HepG2 (cell line): ENCODE measurements at regions not wholly inside any gene's neighbourhood (a gene's known extent, or its start where the extent isn't known, plus 50 kb on each side); places are given as distances from the start of the nearest gene placed in this dataset.

ENCODE experiments used
- DNMT1 ChIP-seq: sonication (generic); formaldehyde crosslinking; IDR thresholded peaks from 2 replicates; pipeline ENCODE4 v1.5.1; 2020; ENCODE audit warnings: mild to moderate bottlenecking, missing genetic modification reagents
- FOXP4 ChIP-seq: sonication (generic); formaldehyde crosslinking; IDR thresholded peaks from 2 replicates; pipeline ENCODE4 v1.4.0; 2020; ENCODE audit warnings: missing genetic modification reagents
- GPBP1L1 ChIP-seq: sonication (generic); formaldehyde crosslinking; IDR thresholded peaks from 2 replicates; pipeline ENCODE4 v1.5.0; 2020; ENCODE audit warnings: mild to moderate bottlenecking, missing genetic modification reagents
- HNRNPL ChIP-seq: fragments of 200-400 bp; formaldehyde crosslinking; IDR thresholded peaks from 2 replicates; pipeline ENCODE4 v1.6.1; 2017; ENCODE audit warnings: mild to moderate bottlenecking, low read depth, low read length
- LCORL ChIP-seq, 2 experiments: fragments of 450-650 bp in 1 of 2; sonication (generic) in 1 of 2; formaldehyde crosslinking in 1 of 2; IDR thresholded peaks; 2 replicates each; pipeline versions ENCODE4 v1.5.0 to v1.6.1; 2017 to 2020; ENCODE audit warnings: antibody characterized with exemption in 1 of 2, missing genetic modification reagents in 1 of 2
- NAIF1 ChIP-seq: sonication (generic); formaldehyde crosslinking; IDR thresholded peaks from 2 replicates; pipeline ENCODE4 v1.5.0; 2020; ENCODE audit warnings: mild to moderate bottlenecking, missing genetic modification reagents, borderline replicate concordance
- TF ChIP-seq, protein P1 (sequence below), 2 experiments: fragments of 450-650 bp in 1 of 2; sonication (generic) in 1 of 2; formaldehyde crosslinking; IDR thresholded peaks; 2 replicates each; pipeline versions ENCODE4 v1.5.0 to v1.8.0; 2020 to 2022; ENCODE audit warnings: mild to moderate bottlenecking in 1 of 2, missing genetic modification reagents in 1 of 2
- TF ChIP-seq, protein P2 (sequence below): sonication (generic); formaldehyde crosslinking; IDR thresholded peaks from 2 replicates; pipeline ENCODE4 v1.4.0; 2020; ENCODE audit warnings: missing genetic modification reagents
- TF ChIP-seq, protein P3 (sequence below): sonication (generic); formaldehyde crosslinking; conservative IDR thresholded peaks from 2 replicates; pipeline ENCODE4 v1.4.0; 2020; ENCODE audit warnings: mild to moderate bottlenecking, missing genetic modification reagents, moderate library complexity
- TF ChIP-seq, protein P4 (sequence below): sonication (generic); formaldehyde crosslinking; IDR thresholded peaks from 2 replicates; pipeline ENCODE4 v1.9.0; 2021; ENCODE audit warnings: mild to moderate bottlenecking, missing genetic modification reagents

DNA sequence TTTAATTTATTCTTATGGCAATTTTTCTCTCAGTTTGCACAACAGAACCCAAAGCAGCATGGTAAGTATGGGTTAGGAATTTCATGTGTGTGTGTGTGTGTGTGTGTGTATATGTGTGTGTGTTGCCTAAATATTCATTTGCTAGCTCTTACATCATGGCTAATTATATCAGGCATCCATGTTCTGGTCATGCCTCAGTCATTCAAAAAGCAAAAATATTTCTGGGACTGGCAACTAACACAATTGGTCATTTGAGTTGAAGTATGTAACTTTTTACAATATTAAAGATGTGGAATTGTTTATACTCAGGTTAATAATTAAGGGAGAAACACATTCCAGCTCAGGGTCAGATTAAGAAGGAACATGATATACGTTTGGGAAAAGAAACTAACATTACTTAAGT, 67.6 kb upstream of the PHYHIPL start (continued):
- no peak for TF ChIP-seq NAIF1 (CRISPR knock-in tag)
- TF ChIP-seq, protein P1, sequence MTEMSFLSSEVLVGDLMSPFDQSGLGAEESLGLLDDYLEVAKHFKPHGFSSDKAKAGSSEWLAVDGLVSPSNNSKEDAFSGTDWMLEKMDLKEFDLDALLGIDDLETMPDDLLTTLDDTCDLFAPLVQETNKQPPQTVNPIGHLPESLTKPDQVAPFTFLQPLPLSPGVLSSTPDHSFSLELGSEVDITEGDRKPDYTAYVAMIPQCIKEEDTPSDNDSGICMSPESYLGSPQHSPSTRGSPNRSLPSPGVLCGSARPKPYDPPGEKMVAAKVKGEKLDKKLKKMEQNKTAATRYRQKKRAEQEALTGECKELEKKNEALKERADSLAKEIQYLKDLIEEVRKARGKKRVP (CRISPR knock-in tag; IDR thresholded peaks at IDR 0.05) = peak in 1 of 2 experiments; percentile 55; a peak in 1 of 4 replicates
- peak; percentile 22; the same call in 1 of the 2 replicates for TF ChIP-seq FOXP4 (CRISPR knock-in tag)
- TF ChIP-seq, protein P2, sequence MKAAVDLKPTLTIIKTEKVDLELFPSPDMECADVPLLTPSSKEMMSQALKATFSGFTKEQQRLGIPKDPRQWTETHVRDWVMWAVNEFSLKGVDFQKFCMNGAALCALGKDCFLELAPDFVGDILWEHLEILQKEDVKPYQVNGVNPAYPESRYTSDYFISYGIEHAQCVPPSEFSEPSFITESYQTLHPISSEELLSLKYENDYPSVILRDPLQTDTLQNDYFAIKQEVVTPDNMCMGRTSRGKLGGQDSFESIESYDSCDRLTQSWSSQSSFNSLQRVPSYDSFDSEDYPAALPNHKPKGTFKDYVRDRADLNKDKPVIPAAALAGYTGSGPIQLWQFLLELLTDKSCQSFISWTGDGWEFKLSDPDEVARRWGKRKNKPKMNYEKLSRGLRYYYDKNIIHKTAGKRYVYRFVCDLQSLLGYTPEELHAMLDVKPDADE (CRISPR knock-in tag) = no peak
- TF ChIP-seq, protein P3, sequence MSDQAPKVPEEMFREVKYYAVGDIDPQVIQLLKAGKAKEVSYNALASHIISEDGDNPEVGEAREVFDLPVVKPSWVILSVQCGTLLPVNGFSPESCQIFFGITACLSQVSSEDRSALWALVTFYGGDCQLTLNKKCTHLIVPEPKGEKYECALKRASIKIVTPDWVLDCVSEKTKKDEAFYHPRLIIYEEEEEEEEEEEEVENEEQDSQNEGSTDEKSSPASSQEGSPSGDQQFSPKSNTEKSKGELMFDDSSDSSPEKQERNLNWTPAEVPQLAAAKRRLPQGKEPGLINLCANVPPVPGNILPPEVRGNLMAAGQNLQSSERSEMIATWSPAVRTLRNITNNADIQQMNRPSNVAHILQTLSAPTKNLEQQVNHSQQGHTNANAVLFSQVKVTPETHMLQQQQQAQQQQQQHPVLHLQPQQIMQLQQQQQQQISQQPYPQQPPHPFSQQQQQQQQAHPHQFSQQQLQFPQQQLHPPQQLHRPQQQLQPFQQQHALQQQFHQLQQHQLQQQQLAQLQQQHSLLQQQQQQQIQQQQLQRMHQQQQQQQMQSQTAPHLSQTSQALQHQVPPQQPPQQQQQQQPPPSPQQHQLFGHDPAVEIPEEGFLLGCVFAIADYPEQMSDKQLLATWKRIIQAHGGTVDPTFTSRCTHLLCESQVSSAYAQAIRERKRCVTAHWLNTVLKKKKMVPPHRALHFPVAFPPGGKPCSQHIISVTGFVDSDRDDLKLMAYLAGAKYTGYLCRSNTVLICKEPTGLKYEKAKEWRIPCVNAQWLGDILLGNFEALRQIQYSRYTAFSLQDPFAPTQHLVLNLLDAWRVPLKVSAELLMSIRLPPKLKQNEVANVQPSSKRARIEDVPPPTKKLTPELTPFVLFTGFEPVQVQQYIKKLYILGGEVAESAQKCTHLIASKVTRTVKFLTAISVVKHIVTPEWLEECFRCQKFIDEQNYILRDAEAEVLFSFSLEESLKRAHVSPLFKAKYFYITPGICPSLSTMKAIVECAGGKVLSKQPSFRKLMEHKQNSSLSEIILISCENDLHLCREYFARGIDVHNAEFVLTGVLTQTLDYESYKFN (CRISPR knock-in tag) = 0 out of 2 replicates have a peak, but pooled peaks have one; percentile 67
- TF ChIP-seq HNRNPL = no peak
- TF ChIP-seq, protein P4, sequence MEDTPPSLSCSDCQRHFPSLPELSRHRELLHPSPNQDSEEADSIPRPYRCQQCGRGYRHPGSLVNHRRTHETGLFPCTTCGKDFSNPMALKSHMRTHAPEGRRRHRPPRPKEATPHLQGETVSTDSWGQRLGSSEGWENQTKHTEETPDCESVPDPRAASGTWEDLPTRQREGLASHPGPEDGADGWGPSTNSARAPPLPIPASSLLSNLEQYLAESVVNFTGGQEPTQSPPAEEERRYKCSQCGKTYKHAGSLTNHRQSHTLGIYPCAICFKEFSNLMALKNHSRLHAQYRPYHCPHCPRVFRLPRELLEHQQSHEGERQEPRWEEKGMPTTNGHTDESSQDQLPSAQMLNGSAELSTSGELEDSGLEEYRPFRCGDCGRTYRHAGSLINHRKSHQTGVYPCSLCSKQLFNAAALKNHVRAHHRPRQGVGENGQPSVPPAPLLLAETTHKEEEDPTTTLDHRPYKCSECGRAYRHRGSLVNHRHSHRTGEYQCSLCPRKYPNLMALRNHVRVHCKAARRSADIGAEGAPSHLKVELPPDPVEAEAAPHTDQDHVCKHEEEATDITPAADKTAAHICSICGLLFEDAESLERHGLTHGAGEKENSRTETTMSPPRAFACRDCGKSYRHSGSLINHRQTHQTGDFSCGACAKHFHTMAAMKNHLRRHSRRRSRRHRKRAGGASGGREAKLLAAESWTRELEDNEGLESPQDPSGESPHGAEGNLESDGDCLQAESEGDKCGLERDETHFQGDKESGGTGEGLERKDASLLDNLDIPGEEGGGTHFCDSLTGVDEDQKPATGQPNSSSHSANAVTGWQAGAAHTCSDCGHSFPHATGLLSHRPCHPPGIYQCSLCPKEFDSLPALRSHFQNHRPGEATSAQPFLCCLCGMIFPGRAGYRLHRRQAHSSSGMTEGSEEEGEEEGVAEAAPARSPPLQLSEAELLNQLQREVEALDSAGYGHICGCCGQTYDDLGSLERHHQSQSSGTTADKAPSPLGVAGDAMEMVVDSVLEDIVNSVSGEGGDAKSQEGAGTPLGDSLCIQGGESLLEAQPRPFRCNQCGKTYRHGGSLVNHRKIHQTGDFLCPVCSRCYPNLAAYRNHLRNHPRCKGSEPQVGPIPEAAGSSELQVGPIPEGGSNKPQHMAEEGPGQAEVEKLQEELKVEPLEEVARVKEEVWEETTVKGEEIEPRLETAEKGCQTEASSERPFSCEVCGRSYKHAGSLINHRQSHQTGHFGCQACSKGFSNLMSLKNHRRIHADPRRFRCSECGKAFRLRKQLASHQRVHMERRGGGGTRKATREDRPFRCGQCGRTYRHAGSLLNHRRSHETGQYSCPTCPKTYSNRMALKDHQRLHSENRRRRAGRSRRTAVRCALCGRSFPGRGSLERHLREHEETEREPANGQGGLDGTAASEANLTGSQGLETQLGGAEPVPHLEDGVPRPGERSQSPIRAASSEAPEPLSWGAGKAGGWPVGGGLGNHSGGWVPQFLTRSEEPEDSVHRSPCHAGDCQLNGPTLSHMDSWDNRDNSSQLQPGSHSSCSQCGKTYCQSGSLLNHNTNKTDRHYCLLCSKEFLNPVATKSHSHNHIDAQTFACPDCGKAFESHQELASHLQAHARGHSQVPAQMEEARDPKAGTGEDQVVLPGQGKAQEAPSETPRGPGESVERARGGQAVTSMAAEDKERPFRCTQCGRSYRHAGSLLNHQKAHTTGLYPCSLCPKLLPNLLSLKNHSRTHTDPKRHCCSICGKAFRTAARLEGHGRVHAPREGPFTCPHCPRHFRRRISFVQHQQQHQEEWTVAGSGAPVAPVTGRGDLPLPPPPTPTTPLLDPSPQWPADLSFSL (CRISPR knock-in tag) = peak; percentile 79
- 0 out of 2 replicates have a peak, but pooled peaks have one; percentile 28 for TF ChIP-seq LCORL (IDR thresholded peaks at IDR 0.05)
- no peak for TF ChIP-seq LCORL (CRISPR knock-in tag; IDR thresholded peaks at IDR 0.05)
- TF ChIP-seq GPBP1L1 = no peak
- no peak for TF ChIP-seq DNMT1 (CRISPR knock-in tag)
- TF ChIP-seq, all 625 proteins: peak for 16
